ENCODE measurements at regions not wholly inside any gene's neighbourhood (a gene's known extent, or its start where the extent isn't known, plus 50 kb on each side); places are given as distances from the start of the nearest gene placed in this dataset.

- TF ChIP-seq, protein P1, sequence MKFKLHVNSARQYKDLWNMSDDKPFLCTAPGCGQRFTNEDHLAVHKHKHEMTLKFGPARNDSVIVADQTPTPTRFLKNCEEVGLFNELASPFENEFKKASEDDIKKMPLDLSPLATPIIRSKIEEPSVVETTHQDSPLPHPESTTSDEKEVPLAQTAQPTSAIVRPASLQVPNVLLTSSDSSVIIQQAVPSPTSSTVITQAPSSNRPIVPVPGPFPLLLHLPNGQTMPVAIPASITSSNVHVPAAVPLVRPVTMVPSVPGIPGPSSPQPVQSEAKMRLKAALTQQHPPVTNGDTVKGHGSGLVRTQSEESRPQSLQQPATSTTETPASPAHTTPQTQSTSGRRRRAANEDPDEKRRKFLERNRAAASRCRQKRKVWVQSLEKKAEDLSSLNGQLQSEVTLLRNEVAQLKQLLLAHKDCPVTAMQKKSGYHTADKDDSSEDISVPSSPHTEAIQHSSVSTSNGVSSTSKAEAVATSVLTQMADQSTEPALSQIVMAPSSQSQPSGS (IDR thresholded peaks at IDR 0.05; ENCODE audit: low read length): peak; percentile 86
- TF ChIP-seq SKIL (IDR thresholded peaks at IDR 0.05; ENCODE audit: low read depth, poor library complexity, severe bottlenecking) (peak; percentile 89), BHLHE40 (IDR thresholded peaks at IDR 0.05; ENCODE audit: borderline replicate concordance in 1 of 2, low read depth in 2 of 2, low read length in 1 of 2) (peak; percentile 56 to 59; a peak in 3 of 4 replicates), BCLAF1 (IDR thresholded peaks at IDR 0.05) (no peak), MEF2A (IDR thresholded peaks at IDR 0.05; ENCODE audit: insufficient read depth, low read depth, low read length) (peak; percentile 58; the same call in 1 of the 2 replicates), TCF12 (IDR thresholded peaks at IDR 0.05; ENCODE audit: low read depth, low read length) (peak; percentile 79), POU2F2 (IDR thresholded peaks at IDR 0.05; ENCODE audit: borderline replicate concordance, low read depth, low read length) (no peak; the same call in 2 of the 3 replicates), SUZ12 (IDR thresholded peaks at IDR 0.05; ENCODE audit: unreplicated experiment) (no peak), NFIC (IDR thresholded peaks at IDR 0.05; ENCODE audit: low read depth, low read length) (peak; percentile 92), WRNIP1 (IDR thresholded peaks at IDR 0.05; ENCODE audit: borderline replicate concordance, low read depth, low read length) (no peak), RAD51 (IDR thresholded peaks at IDR 0.05) (no peak), FOXM1 (IDR thresholded peaks at IDR 0.05; ENCODE audit: low read depth, low read length) (peak; percentile 87; the same call in 1 of the 2 replicates), SREBF1 (IDR thresholded peaks at IDR 0.05; ENCODE audit: low read length) (no peak), ZSCAN29 (IDR thresholded peaks at IDR 0.05) (no peak)
- TF ChIP-seq, protein P2, sequence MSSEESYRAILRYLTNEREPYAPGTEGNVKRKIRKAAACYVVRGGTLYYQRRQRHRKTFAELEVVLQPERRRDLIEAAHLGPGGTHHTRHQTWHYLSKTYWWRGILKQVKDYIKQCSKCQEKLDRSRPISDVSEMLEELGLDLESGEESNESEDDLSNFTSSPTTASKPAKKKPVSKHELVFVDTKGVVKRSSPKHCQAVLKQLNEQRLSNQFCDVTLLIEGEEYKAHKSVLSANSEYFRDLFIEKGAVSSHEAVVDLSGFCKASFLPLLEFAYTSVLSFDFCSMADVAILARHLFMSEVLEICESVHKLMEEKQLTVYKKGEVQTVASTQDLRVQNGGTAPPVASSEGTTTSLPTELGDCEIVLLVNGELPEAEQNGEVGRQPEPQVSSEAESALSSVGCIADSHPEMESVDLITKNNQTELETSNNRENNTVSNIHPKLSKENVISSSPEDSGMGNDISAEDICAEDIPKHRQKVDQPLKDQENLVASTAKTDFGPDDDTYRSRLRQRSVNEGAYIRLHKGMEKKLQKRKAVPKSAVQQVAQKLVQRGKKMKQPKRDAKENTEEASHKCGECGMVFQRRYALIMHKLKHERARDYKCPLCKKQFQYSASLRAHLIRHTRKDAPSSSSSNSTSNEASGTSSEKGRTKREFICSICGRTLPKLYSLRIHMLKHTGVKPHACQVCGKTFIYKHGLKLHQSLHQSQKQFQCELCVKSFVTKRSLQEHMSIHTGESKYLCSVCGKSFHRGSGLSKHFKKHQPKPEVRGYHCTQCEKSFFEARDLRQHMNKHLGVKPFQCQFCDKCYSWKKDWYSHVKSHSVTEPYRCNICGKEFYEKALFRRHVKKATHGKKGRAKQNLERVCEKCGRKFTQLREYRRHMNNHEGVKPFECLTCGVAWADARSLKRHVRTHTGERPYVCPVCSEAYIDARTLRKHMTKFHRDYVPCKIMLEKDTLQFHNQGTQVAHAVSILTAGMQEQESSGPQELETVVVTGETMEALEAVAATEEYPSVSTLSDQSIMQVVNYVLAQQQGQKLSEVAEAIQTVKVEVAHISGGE (CRISPR knock-in tag; IDR thresholded peaks at IDR 0.05): no peak
- TF ChIP-seq, protein P3, sequence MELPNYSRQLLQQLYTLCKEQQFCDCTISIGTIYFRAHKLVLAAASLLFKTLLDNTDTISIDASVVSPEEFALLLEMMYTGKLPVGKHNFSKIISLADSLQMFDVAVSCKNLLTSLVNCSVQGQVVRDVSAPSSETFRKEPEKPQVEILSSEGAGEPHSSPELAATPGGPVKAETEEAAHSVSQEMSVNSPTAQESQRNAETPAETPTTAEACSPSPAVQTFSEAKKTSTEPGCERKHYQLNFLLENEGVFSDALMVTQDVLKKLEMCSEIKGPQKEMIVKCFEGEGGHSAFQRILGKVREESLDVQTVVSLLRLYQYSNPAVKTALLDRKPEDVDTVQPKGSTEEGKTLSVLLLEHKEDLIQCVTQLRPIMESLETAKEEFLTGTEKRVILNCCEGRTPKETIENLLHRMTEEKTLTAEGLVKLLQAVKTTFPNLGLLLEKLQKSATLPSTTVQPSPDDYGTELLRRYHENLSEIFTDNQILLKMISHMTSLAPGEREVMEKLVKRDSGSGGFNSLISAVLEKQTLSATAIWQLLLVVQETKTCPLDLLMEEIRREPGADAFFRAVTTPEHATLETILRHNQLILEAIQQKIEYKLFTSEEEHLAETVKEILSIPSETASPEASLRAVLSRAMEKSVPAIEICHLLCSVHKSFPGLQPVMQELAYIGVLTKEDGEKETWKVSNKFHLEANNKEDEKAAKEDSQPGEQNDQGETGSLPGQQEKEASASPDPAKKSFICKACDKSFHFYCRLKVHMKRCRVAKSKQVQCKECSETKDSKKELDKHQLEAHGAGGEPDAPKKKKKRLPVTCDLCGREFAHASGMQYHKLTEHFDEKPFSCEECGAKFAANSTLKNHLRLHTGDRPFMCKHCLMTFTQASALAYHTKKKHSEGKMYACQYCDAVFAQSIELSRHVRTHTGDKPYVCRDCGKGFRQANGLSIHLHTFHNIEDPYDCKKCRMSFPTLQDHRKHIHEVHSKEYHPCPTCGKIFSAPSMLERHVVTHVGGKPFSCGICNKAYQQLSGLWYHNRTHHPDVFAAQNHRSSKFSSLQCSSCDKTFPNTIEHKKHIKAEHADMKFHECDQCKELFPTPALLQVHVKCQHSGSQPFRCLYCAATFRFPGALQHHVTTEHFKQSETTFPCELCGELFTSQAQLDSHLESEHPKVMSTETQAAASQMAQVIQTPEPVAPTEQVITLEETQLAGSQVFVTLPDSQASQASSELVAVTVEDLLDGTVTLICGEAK (IDR thresholded peaks at IDR 0.05; ENCODE audit: borderline replicate concordance): no peak
These were observed 251.4 kb upstream of the ATP2B1 start (continued) for GRCh38 chr12:89960011-89960507.

Measured in GM12878 (cell line).